Omental fat pad (tissue), 3 donors: ENCODE measurements at regions not wholly inside any gene's neighbourhood (a gene's known extent, or its start where the extent isn't known, plus 50 kb on each side); places are given as distances from the start of the nearest gene placed in this dataset.

Experiments used
- ATAC-seq: fragments of 150-250 bp; one replicate; pipeline ENCODE4 v1.9.1; 2016; ENCODE audit warnings: mild to moderate bottlenecking, moderate library complexity; ENCODE audit not compliant: low FRiP score
- DNase-seq: peaks from one replicate; pipeline ENCODE4 v3.0.0-alpha.2; 2019; ENCODE audit warnings: low spot score
- CTCF ChIP-seq, 3 donors: fragments of 450-650 bp; IDR thresholded peaks; one replicate each; pipeline ENCODE4 v1.5.1; 2016 to 2017; ENCODE audit warnings: antibody characterized with exemption in 3 of 3, mild to moderate bottlenecking in 3 of 3, moderate library complexity in 2 of 3

GRCh38 chr15:85897895-85898717 is 103.4 kb upstream of the KLHL25 start:
- ATAC-seq: no peak
- TF ChIP-seq CTCF (IDR thresholded peaks at IDR 0.05): no peak
- DNase-seq: no peak

- TF ChIP-seq CTCF (IDR thresholded peaks at IDR 0.05): no peak
- no peak for DNase-seq
- ATAC-seq: no peak
These were observed 105.2 kb upstream of the KLHL25 start for GRCh38 chr15:85899927-85900326.

GRCh38 chr15:85905751-85906450 is 111.2 kb upstream of the KLHL25 start:
- DNase-seq (no peak), ATAC-seq (no peak)
- no peak for TF ChIP-seq CTCF (IDR thresholded peaks at IDR 0.05)

GRCh38 chr15:85906640-85907039 is 111.9 kb upstream of the KLHL25 start:
- TF ChIP-seq CTCF (IDR thresholded peaks at IDR 0.05): no peak
- ATAC-seq (no peak), DNase-seq (no peak)

GRCh38 chr15:85910834-85911233 is 116.1 kb upstream of the KLHL25 start:
- no peak for DNase-seq
- TF ChIP-seq CTCF (IDR thresholded peaks at IDR 0.05): no peak
- ATAC-seq: no peak

- TF ChIP-seq CTCF (IDR thresholded peaks at IDR 0.05): no peak
- DNase-seq (no peak), ATAC-seq (no peak)
These were observed 118.7 kb upstream of the KLHL25 start for GRCh38 chr15:85913461-85913860.

- no peak for DNase-seq
- no peak for ATAC-seq
- no peak for TF ChIP-seq CTCF (IDR thresholded peaks at IDR 0.05)
These were observed 126.2 kb upstream of the KLHL25 start for GRCh38 chr15:85920956-85921355.
